Endothelial cell of umbilical vein (primary cell): ENCODE measurements at regions not wholly inside any gene's neighbourhood (a gene's known extent, or its start where the extent isn't known, plus 50 kb on each side); places are given as distances from the start of the nearest gene placed in this dataset.

ENCODE experiments used
- BruUV-seq: library from RNA; stranded (reverse); fragments of 400-500 nt; replicated peaks from 2 replicates; lab custom pipeline; 2021; lab: Mats Ljungman, UMichigan
- CTCF ChIA-PET: fragments of 300-600, 350-600 bp; sonication (Branson Sonifier 250); formaldehyde crosslinking; loops from one replicate; lab custom pipeline; 2021; ENCODE audit warnings: antibody characterized with exemption, inconsistent platforms; lab: Charles Lee
- POLR2A ChIA-PET: fragments of 300-600, 350-600 bp; sonication (Branson Sonifier 250); formaldehyde crosslinking; loops from one replicate; lab custom pipeline; 2021; ENCODE audit warnings: antibody characterized with exemption, inconsistent platforms; lab: Charles Lee
- DNase-seq: peaks from one replicate; pipeline ENCODE4 v3.0.0-alpha.2; 2011; ENCODE audit warnings: low read depth, low spot score
- FAIRE-seq: peaks from 2 replicates; lab custom pipeline; 2011; peaks lifted over from hg19 to GRCh38; lab: Jason Lieb, UNC
- H2AFZ ChIP-seq: 2 replicates; pipeline ENCODE4 v1.6.0; 2012; ENCODE audit warnings: low read depth, low read length, control low read depth, inconsistent platforms
- H3K27ac ChIP-seq: 2 replicates; pipeline ENCODE4 v1.5.1; 2011; ENCODE audit warnings: low read depth, mild to moderate bottlenecking, control low read depth, low read length, moderate library complexity; ENCODE audit not compliant: insufficient read depth
- H3K27me3 ChIP-seq, 2 experiments: 2 replicates each; pipeline versions ENCODE4 v1.6.0 to v1.6.1; 2011; ENCODE audit warnings: low read length in 2 of 2, mixed read lengths in 1 of 2; ENCODE audit not compliant: control insufficient read depth in 2 of 2, insufficient read depth in 2 of 2
- H3K36me3 ChIP-seq, 2 experiments: 2 replicates in 1 of 2; 3 replicates in 1 of 2; pipeline ENCODE4 v1.5.1; 2011; ENCODE audit warnings: low read length in 2 of 2, mild to moderate bottlenecking in 1 of 2, moderate library complexity in 1 of 2; ENCODE audit not compliant: control insufficient read depth in 2 of 2, insufficient read depth in 2 of 2; ENCODE audit errors: extremely low read depth in 1 of 2
- H3K4me1 ChIP-seq: 3 replicates; pipeline ENCODE4 v1.5.1; 2011; ENCODE audit warnings: mild to moderate bottlenecking, low read length; ENCODE audit not compliant: control insufficient read depth, insufficient read depth; ENCODE audit errors: extremely low read depth
- H3K4me2 ChIP-seq: 2 replicates; pipeline ENCODE4 v1.6.1; 2011; ENCODE audit warnings: low read length, control low read depth, mixed read lengths; ENCODE audit not compliant: insufficient read depth
- H3K4me3 ChIP-seq, 3 experiments: fragments of 200-600 bp in 1 of 3; sonication (generic), shearing (Covaris generic) in 1 of 3; replicated peaks in 1 of 3; 2 replicates each; pipeline ENCODE4 v1.5.1; 2011 to 2016; ENCODE audit warnings: control low read depth in 3 of 3, low read length in 3 of 3, mild to moderate bottlenecking in 2 of 3, inconsistent platforms in 1 of 3, low read depth in 1 of 3, moderate library complexity in 1 of 3; ENCODE audit not compliant: insufficient read depth in 1 of 3
- H3K79me2 ChIP-seq: 2 replicates; pipeline ENCODE4 v1.6.0; 2012; ENCODE audit warnings: low read length, inconsistent platforms; ENCODE audit not compliant: control insufficient read depth, insufficient read depth
- H3K9ac ChIP-seq: replicated peaks from 2 replicates; pipeline ENCODE3; 2011; ENCODE audit warnings: low read length, control low read depth; ENCODE audit not compliant: insufficient read depth; ENCODE audit errors: extremely low read depth
- H3K9me1 ChIP-seq: replicated peaks from 3 replicates; pipeline ENCODE4 v1.6.0; 2011; ENCODE audit warnings: mild to moderate bottlenecking, low read length; ENCODE audit not compliant: control insufficient read depth, insufficient read depth; ENCODE audit errors: extremely low read depth
- H3K9me3 ChIP-seq: replicated peaks from 2 replicates; pipeline ENCODE4 v1.5.1; 2012; ENCODE audit warnings: low read length, inconsistent platforms; ENCODE audit not compliant: control insufficient read depth, insufficient read depth
- H4K20me1 ChIP-seq: replicated peaks from 2 replicates; pipeline ENCODE3; 2011; ENCODE audit warnings: mild to moderate bottlenecking, low read length; ENCODE audit not compliant: control insufficient read depth, insufficient read depth; ENCODE audit errors: extremely low read depth
- EZH2 ChIP-seq: IDR thresholded peaks from 2 replicates; pipeline ENCODE4 v1.6.1; 2012; ENCODE audit warnings: borderline replicate concordance, low read depth, mild to moderate bottlenecking, moderate library complexity, low read length, inconsistent platforms; ENCODE audit not compliant: severe bottlenecking
- FOS ChIP-seq: IDR thresholded peaks from 2 replicates; pipeline ENCODE4 v1.6.1; 2011; ENCODE audit warnings: mild to moderate bottlenecking, low read length, moderate library complexity, borderline replicate concordance; ENCODE audit not compliant: insufficient read depth
- GATA2 ChIP-seq: IDR thresholded peaks from 2 replicates; pipeline ENCODE4 v1.7.0; 2011; ENCODE audit warnings: low read depth, mild to moderate bottlenecking, moderate library complexity, mixed read lengths, low read length; ENCODE audit not compliant: insufficient read length, insufficient read depth
- JUN ChIP-seq: IDR thresholded peaks from 2 replicates; pipeline ENCODE4 v1.6.1; 2011; ENCODE audit warnings: borderline replicate concordance, low read depth; ENCODE audit not compliant: insufficient read length, insufficient read depth
- MAX ChIP-seq: IDR thresholded peaks from 2 replicates; pipeline ENCODE4 v1.6.1; 2011; ENCODE audit not compliant: insufficient read depth, insufficient read length
- MYC ChIP-seq: IDR thresholded peaks from one replicate; pipeline ENCODE4 v1.6.1; 2011; ENCODE audit warnings: mild to moderate bottlenecking, low read depth, low read length
- POLR2A ChIP-seq: IDR thresholded peaks from 2 replicates; pipeline ENCODE4 v1.6.1; 2012; ENCODE audit warnings: low read depth, mild to moderate bottlenecking, control low read depth, low read length
- POLR2AphosphoS5 ChIP-seq: IDR thresholded peaks from 2 replicates; pipeline ENCODE4 v1.6.1; 2012; ENCODE audit warnings: low read depth, mild to moderate bottlenecking, control low read depth, low read length, moderate library complexity; ENCODE audit not compliant: insufficient read depth
- dilution Hi-C: fragments of 300-500 bp; cut with MboI; formaldehyde crosslinking; loops from one replicate; pipeline ENCODE4 v1.15.0; 2019; ENCODE audit warnings: low sequenced_read_pairs; ENCODE audit not compliant: extremely low pct_ligation_motif_present
- intact Hi-C: fragments of 100-400 bp; cut with micrococcal nuclease; formaldehyde crosslinking; loops from one replicate; pipeline ENCODE4 v1.10.0; 2022
- TF ChIP-seq, protein P1 (sequence below), 2 donors: IDR thresholded peaks; 1 replicate in 1 of 2; 2 replicates in 1 of 2; pipeline ENCODE4 v1.5.1; 2011; ENCODE audit warnings: low read length in 2 of 2, mild to moderate bottlenecking in 2 of 2, moderate library complexity in 2 of 2, control low read depth in 1 of 2, inconsistent platforms in 1 of 2, low read depth in 1 of 2; ENCODE audit not compliant: insufficient read depth in 1 of 2; ENCODE audit errors: extremely low read depth in 1 of 2

GRCh38 chr7:26507108-26507987, 215.7 kb downstream of the SNX10 start:
- ChIA-PET CTCF (interaction anchor here (0.6 to 5.6 kb wide), 7 partner anchors 10 to 142 kb away, joined by 3 to 54 read pairs (median 3); no protein-coding TSS in a partner anchor), POLR2A (no interaction called here)
- Histone ChIP-seq H3K36me3 (no peaks in the 10 kb centered on the region), H3K9me3 (no peaks in the 10 kb centered on the region), H3K79me2 (no peaks in the 10 kb centered on the region), H3K4me1 (no peaks in the 10 kb centered on the region), H3K9ac (no peak overlapping the region), H3K4me2 (no peak overlapping the region), H2AFZ (no peak overlapping the region), H3K27me3 (peaks cover 10% of the 10 kb centered on the region in 2 experiments), H3K27ac (no peak overlapping the region), H4K20me1 (no peaks in the 10 kb centered on the region), H3K4me3 (no peak overlapping the region), H3K9me1 (no peaks in the 10 kb centered on the region)
- peak; percentile 25 for DNase-seq
- no peak for TF ChIP-seq POLR2AphosphoS5
- TF ChIP-seq, protein P1, sequence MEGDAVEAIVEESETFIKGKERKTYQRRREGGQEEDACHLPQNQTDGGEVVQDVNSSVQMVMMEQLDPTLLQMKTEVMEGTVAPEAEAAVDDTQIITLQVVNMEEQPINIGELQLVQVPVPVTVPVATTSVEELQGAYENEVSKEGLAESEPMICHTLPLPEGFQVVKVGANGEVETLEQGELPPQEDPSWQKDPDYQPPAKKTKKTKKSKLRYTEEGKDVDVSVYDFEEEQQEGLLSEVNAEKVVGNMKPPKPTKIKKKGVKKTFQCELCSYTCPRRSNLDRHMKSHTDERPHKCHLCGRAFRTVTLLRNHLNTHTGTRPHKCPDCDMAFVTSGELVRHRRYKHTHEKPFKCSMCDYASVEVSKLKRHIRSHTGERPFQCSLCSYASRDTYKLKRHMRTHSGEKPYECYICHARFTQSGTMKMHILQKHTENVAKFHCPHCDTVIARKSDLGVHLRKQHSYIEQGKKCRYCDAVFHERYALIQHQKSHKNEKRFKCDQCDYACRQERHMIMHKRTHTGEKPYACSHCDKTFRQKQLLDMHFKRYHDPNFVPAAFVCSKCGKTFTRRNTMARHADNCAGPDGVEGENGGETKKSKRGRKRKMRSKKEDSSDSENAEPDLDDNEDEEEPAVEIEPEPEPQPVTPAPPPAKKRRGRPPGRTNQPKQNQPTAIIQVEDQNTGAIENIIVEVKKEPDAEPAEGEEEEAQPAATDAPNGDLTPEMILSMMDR (IDR thresholded peaks at IDR 0.05; ENCODE audit: extremely low read depth in 1 of 2, insufficient read depth in 1 of 2, low read depth in 1 of 2, low read length in 2 of 2) = peak; percentile 30 to 52
- intact Hi-C loops (loop anchor here (5.0 to 10.0 kb wide), 2 partner anchors 303 to 615 kb away; partner anchors contain the start of genes CBX3 and HNRNPA2B1), dilution Hi-C loops (no loop called here)
- BruUV-seq = no TSS peak
- FAIRE-seq = peak; percentile 12

GRCh38 chr7:26508481-26508880, 216.8 kb downstream of the SNX10 start:
- intact Hi-C loops = loop anchor here (5.0 to 10.0 kb wide), 2 partner anchors 304 to 616 kb away; partner anchors contain the start of genes CBX3 and HNRNPA2B1
- Histone ChIP-seq H3K9me1 (no peaks in the 10 kb centered on the region), H3K4me2 (no peak overlapping the region), H3K9me3 (no peaks in the 10 kb centered on the region), H3K79me2 (no peaks in the 10 kb centered on the region), H3K4me3 (no peak overlapping the region), H3K9ac (no peak overlapping the region), H3K36me3 (no peaks in the 10 kb centered on the region), H3K4me1 (no peaks in the 10 kb centered on the region), H4K20me1 (no peaks in the 10 kb centered on the region), H3K27ac (no peak overlapping the region), H3K27me3 (peaks cover 10 to 14% of the 10 kb centered on the region in 2 experiments), H2AFZ (no peak overlapping the region)
- POLR2A ChIA-PET = no interaction called here
- CTCF ChIA-PET = interaction anchor here (0.7 to 1.8 kb wide), 8 partner anchors 17 to 611 kb away, joined by 3 to 11 read pairs (median 4); no protein-coding TSS in a partner anchor
- TF ChIP-seq POLR2A = no peak
- TF ChIP-seq FOS = no peak
- no peak for TF ChIP-seq EZH2
- no peak for TF ChIP-seq JUN
- TF ChIP-seq, protein P1 (IDR thresholded peaks at IDR 0.05; ENCODE audit: extremely low read depth in 1 of 2, insufficient read depth in 1 of 2, low read depth in 1 of 2, low read length in 2 of 2) = no peak
- TF ChIP-seq GATA2 = no peak
- no peak for TF ChIP-seq POLR2AphosphoS5
- TF ChIP-seq MAX = no peak
- TF ChIP-seq MYC = no peak
- BruUV-seq = no TSS peak
- dilution Hi-C loops = no loop called here
- FAIRE-seq = no peak
- no peak for DNase-seq
